Tibial nerve (tissue), 4 donors: ENCODE measurements at regions not wholly inside any gene's neighbourhood (a gene's known extent, or its start where the extent isn't known, plus 50 kb on each side); places are given as distances from the start of the nearest gene placed in this dataset.

Source experiments
- DNase-seq, 2 donors: peaks; one replicate each; pipeline ENCODE4 v3.0.0-alpha.2; 2019; ENCODE audit warnings: low spot score in 2 of 2
- H3K27ac ChIP-seq, 4 donors: fragments of 200-600 bp; sonication (generic) in 3 of 4; one replicate each; pipeline ENCODE4 v1.5.1; 2017 to 2019; ENCODE audit warnings: mild to moderate bottlenecking in 1 of 4
- H3K27me3 ChIP-seq, 2 donors: fragments of 200-600 bp; sonication (generic) in 1 of 2; one replicate each; pipeline versions ENCODE4 v1.5.1 to v1.6.0; 2017 to 2019
- H3K36me3 ChIP-seq, 3 donors: fragments of 200-600 bp; sonication (generic); one replicate each; pipeline ENCODE4 v1.5.1; 2018 to 2019
- H3K4me1 ChIP-seq, 4 donors: fragments of 200-600 bp; sonication (generic) in 3 of 4; one replicate each; pipeline ENCODE4 v1.5.1; 2017 to 2019
- H3K4me3 ChIP-seq, 4 donors: fragments of 200-600 bp; sonication (generic) in 3 of 4; one replicate each; pipeline ENCODE4 v1.5.1; 2017 to 2019; ENCODE audit warnings: mild to moderate bottlenecking in 1 of 4, moderate library complexity in 1 of 4
- H3K9me3 ChIP-seq, 4 donors: fragments of 200-600 bp; sonication (generic) in 3 of 4; one replicate each; pipeline ENCODE4 v1.5.1; 2017 to 2019
- CTCF ChIP-seq, 5 experiments: fragments of 200-600 bp in 3 of 5; fragments of 450-650 bp in 2 of 5; sonication (generic) in 3 of 5; IDR thresholded peaks; one replicate each; pipeline ENCODE4 v1.5.1; 2016 to 2019; ENCODE audit warnings: antibody characterized with exemption in 5 of 5, mild to moderate bottlenecking in 3 of 5, moderate library complexity in 2 of 5
- EP300 ChIP-seq, 2 donors: sonication (generic); formaldehyde crosslinking; IDR thresholded peaks; one replicate each; pipeline ENCODE4 v1.6.1; 2017; ENCODE audit warnings: antibody characterized with exemption in 2 of 2, mild to moderate bottlenecking in 1 of 2
- POLR2A ChIP-seq, 2 donors: fragments of 450-650 bp; IDR thresholded peaks; one replicate each; pipeline ENCODE4 v1.6.1; 2017; ENCODE audit warnings: antibody characterized with exemption in 2 of 2, mild to moderate bottlenecking in 2 of 2, moderate library complexity in 2 of 2
- WGBS, 2 donors: methylation state at CpG; one replicate each; pipeline ENCODE4 v1.1.5; 2018; 5-methylcytosine and 5-hydroxymethylcytosine counted together

GRCh38 chr3:82011336-82011735 lies 249.9 kb upstream of the GBE1 start:
- no peaks in the 10 kb centered on the region for H3K36me3 ChIP-seq
- H3K9me3 ChIP-seq, result peaks cover 0 to 27% (median 0%) of the 10 kb centered on the region in 4 donors
- H3K27ac ChIP-seq, result no peak overlapping the region
- DNase-seq, result no peak
- TF ChIP-seq CTCF (IDR thresholded peaks at IDR 0.05) (no peak), POLR2A (IDR thresholded peaks at IDR 0.05) (no peak), EP300 (IDR thresholded peaks at IDR 0.05) (no peak)
- WGBS, 2 donors, result 87 to 89% methylated on average over 2 of the region's 2 CpGs
- no peaks in the 10 kb centered on the region for H3K27me3 ChIP-seq
- no peaks in the 10 kb centered on the region for H3K4me1 ChIP-seq
- H3K4me3 ChIP-seq, result no peak overlapping the region

- Histone ChIP-seq H3K36me3 (no peaks in the 10 kb centered on the region), H3K27ac (no peak overlapping the region)
Observed at GRCh38 chr3:82005266-82005665, 243.8 kb upstream of the GBE1 start.

GRCh38 chr3:82004266-82004665 lies 242.8 kb upstream of the GBE1 start:
- Histone ChIP-seq H3K36me3 (no peaks in the 10 kb centered on the region), H3K27ac (no peak overlapping the region), H3K4me3 (no peak overlapping the region), H3K4me1 (peaks cover 0 to 19% (median 0%) of the 10 kb centered on the region in 4 donors), H3K9me3 (peaks cover 0 to 13% (median 0%) of the 10 kb centered on the region in 4 donors), H3K27me3 (no peaks in the 10 kb centered on the region)
- 40 to 55% methylated on average over 2 of the region's 2 CpGs for WGBS, 2 donors
- TF ChIP-seq CTCF (IDR thresholded peaks at IDR 0.05) (no peak), EP300 (IDR thresholded peaks at IDR 0.05) (no peak), POLR2A (IDR thresholded peaks at IDR 0.05) (no peak)
- no peak for DNase-seq

More at GRCh38 chr3:82005266-82005665, 243.8 kb upstream of the GBE1 start:
- Histone ChIP-seq H3K27me3 (no peaks in the 10 kb centered on the region), H3K4me3 (no peak overlapping the region), H3K4me1 (peaks cover 0 to 19% (median 0%) of the 10 kb centered on the region in 4 donors), H3K9me3 (peaks cover 0 to 13% (median 0%) of the 10 kb centered on the region in 4 donors)
- DNase-seq, result no peak
- no peak for TF ChIP-seq EP300 (IDR thresholded peaks at IDR 0.05)
- TF ChIP-seq POLR2A (IDR thresholded peaks at IDR 0.05), result no peak
- no peak for TF ChIP-seq CTCF (IDR thresholded peaks at IDR 0.05)
- 80 to 81% methylated on average over 3 of the region's 3 CpGs for WGBS, 2 donors

- peaks cover 0 to 10% (median 0%) of the 10 kb centered on the region in 4 donors for H3K9me3 ChIP-seq
- no peak for DNase-seq
- H3K4me1 ChIP-seq, result peaks cover 0 to 25% (median 0%) of the 10 kb centered on the region in 4 donors
- WGBS, 2 donors, result 83 to 85% methylated on average over 2 of the region's 2 CpGs
- TF ChIP-seq EP300 (IDR thresholded peaks at IDR 0.05) (no peak), CTCF (IDR thresholded peaks at IDR 0.05) (no peak), POLR2A (IDR thresholded peaks at IDR 0.05) (no peak)
- no peaks in the 10 kb centered on the region for H3K36me3 ChIP-seq
- no peaks in the 10 kb centered on the region for H3K27me3 ChIP-seq
- no peak overlapping the region for H3K4me3 ChIP-seq
- no peak overlapping the region for H3K27ac ChIP-seq
Observed at GRCh38 chr3:82002986-82003642, 241.7 kb upstream of the GBE1 start.

GRCh38 chr3:82002491-82002890 lies 241.0 kb upstream of the GBE1 start:
- peaks cover 0 to 5% (median 0%) of the 10 kb centered on the region in 4 donors for H3K9me3 ChIP-seq
- WGBS, 2 donors, result 41 to 43% methylated on average over 2 of the region's 2 CpGs
- no peak for TF ChIP-seq POLR2A (IDR thresholded peaks at IDR 0.05)
- no peak for TF ChIP-seq CTCF (IDR thresholded peaks at IDR 0.05)
- no peak for TF ChIP-seq EP300 (IDR thresholded peaks at IDR 0.05)
- H3K36me3 ChIP-seq, result no peaks in the 10 kb centered on the region
- DNase-seq, result no peak
- peaks cover 0 to 26% (median 0%) of the 10 kb centered on the region in 4 donors for H3K4me1 ChIP-seq
- no peak overlapping the region for H3K4me3 ChIP-seq
- H3K27ac ChIP-seq, result no peak overlapping the region
- no peaks in the 10 kb centered on the region for H3K27me3 ChIP-seq
